ENCODE measurements at regions not wholly inside any gene's neighbourhood (a gene's known extent, or its start where the extent isn't known, plus 50 kb on each side); places are given as distances from the start of the nearest gene placed in this dataset.

GRCh38 chr9:38181232-38181631, 112.2 kb upstream of the SHB start:
- no CpG with 5 or more reads among the region's 4 CpGs for WGBS (ENCODE audit: extremely low coverage, insufficient read length, low lambda C conversion rate)
- H3K27me3 Mint-ChIP-seq (ENCODE audit: low read depth): peaks cover 50% of the 10 kb centered on the region

More at GRCh38 chr9:38181232-38181631, 112.2 kb upstream of the SHB start:
- H3K4me2 ChIP-seq (ENCODE audit: insufficient read depth, insufficient read length, low read length): no peak overlapping the region
- no peak overlapping the region for H3K4ac ChIP-seq (ENCODE audit: low read depth, low read length)
- H3K9me3 ChIP-seq (ENCODE audit: control insufficient read depth, low read depth, low read length): no peaks in the 10 kb centered on the region
- Mint-ChIP-seq H3K27ac (no peak overlapping the region), H3K4me3 (no peak overlapping the region), H3K9me3 (peaks cover 4 to 6% of the 10 kb centered on the region in 2 experiments; a peak in 3 of 5 replicates), H3K36me3 (ENCODE audit: insufficient read depth in 1 of 3, low read depth in 3 of 3) (peaks cover 0 to 4% (median 0%) of the 10 kb centered on the region in 3 experiments; a peak in 1 of 7 replicates), H3K4me1 (peaks cover 17 to 26% of the 10 kb centered on the region in 2 experiments)
- no peak overlapping the region for H3K27ac ChIP-seq (ENCODE audit: insufficient read length, low read depth, low read length)
- H2BK5ac ChIP-seq (ENCODE audit: insufficient read length, low read length): no peak overlapping the region
- H3K79me2 ChIP-seq (ENCODE audit: insufficient read depth, low read length): no peaks in the 10 kb centered on the region
- H2BK15ac ChIP-seq (ENCODE audit: low read depth, low read length): no peak overlapping the region
- no peak overlapping the region for H2BK12ac ChIP-seq (ENCODE audit: insufficient read length, low read depth, low read length)
- H4K5ac ChIP-seq (ENCODE audit: insufficient read length, low read depth, low read length): no peak overlapping the region
- no peak overlapping the region for H2AFZ ChIP-seq (ENCODE audit: low read length)
- no peaks in the 10 kb centered on the region for H3K27me3 ChIP-seq (ENCODE audit: insufficient read depth, low read length)
- TF ChIP-seq, protein P1, sequence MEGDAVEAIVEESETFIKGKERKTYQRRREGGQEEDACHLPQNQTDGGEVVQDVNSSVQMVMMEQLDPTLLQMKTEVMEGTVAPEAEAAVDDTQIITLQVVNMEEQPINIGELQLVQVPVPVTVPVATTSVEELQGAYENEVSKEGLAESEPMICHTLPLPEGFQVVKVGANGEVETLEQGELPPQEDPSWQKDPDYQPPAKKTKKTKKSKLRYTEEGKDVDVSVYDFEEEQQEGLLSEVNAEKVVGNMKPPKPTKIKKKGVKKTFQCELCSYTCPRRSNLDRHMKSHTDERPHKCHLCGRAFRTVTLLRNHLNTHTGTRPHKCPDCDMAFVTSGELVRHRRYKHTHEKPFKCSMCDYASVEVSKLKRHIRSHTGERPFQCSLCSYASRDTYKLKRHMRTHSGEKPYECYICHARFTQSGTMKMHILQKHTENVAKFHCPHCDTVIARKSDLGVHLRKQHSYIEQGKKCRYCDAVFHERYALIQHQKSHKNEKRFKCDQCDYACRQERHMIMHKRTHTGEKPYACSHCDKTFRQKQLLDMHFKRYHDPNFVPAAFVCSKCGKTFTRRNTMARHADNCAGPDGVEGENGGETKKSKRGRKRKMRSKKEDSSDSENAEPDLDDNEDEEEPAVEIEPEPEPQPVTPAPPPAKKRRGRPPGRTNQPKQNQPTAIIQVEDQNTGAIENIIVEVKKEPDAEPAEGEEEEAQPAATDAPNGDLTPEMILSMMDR (conservative IDR thresholded peaks at IDR 0.05): no peak
- H3K4me1 ChIP-seq (ENCODE audit: insufficient read depth, low read length): no peaks in the 10 kb centered on the region
- DNase-seq: no peak
- no peak overlapping the region for H3K14ac ChIP-seq (ENCODE audit: insufficient read depth, low read length)
- no peaks in the 10 kb centered on the region for H3K23me2 ChIP-seq (ENCODE audit: insufficient read length, low read depth, low read length, poor library complexity, severe bottlenecking)
- no peak overlapping the region for H4K91ac ChIP-seq (ENCODE audit: insufficient read length, low read depth, low read length)
- no peak overlapping the region for H4K8ac ChIP-seq (replicated peaks; ENCODE audit: insufficient read length, low read depth, low read length)
- H2AK5ac ChIP-seq (ENCODE audit: insufficient read length, low read length): no peak overlapping the region
- H2BK20ac ChIP-seq (ENCODE audit: low read depth, low read length, poor library complexity, severe bottlenecking): no peak overlapping the region
- H3K56ac ChIP-seq (ENCODE audit: insufficient read length, low read depth, low read length): no peak overlapping the region
- no peak overlapping the region for H3K23ac ChIP-seq (ENCODE audit: insufficient read length, low read depth, low read length)
- no peak overlapping the region for H3K18ac ChIP-seq (ENCODE audit: insufficient read length, low read depth, low read length)
- no peaks in the 10 kb centered on the region for H4K20me1 ChIP-seq (ENCODE audit: control insufficient read depth, insufficient read depth, insufficient read length)
- no peak overlapping the region for H2BK120ac ChIP-seq (ENCODE audit: low read depth, low read length, poor library complexity, severe bottlenecking)
- H3K9ac ChIP-seq (ENCODE audit: extremely low read depth, insufficient read length, low read length): no peak overlapping the region
- H3T11ph ChIP-seq (ENCODE audit: low read length): no peak overlapping the region
- no peaks in the 10 kb centered on the region for H3K79me1 ChIP-seq (ENCODE audit: insufficient read depth, low read depth, low read length, poor library complexity, severe bottlenecking)

Measured in H9 (cell line).